SK-N-SH treated with all-trans-retinoic acid at 6 μM for 48 hours (cell line): ENCODE measurements at regions not wholly inside any gene's neighbourhood (a gene's known extent, or its start where the extent isn't known, plus 50 kb on each side); places are given as distances from the start of the nearest gene placed in this dataset.

Experiments used
- ATAC-seq: fragments of 200-7000 bp; cut with Tn5 transposase; 3 replicates; pipeline ENCODE4 v1.9.1; 2020; ENCODE audit warnings: mild to moderate bottlenecking, moderate library complexity
- ARNTL ChIP-seq: fragments of 450-650 bp; formaldehyde crosslinking; IDR thresholded peaks from 2 replicates; pipeline ENCODE4 v1.5.0; 2020; ENCODE audit warnings: low read depth, mild to moderate bottlenecking, moderate library complexity, borderline replicate concordance
- BACH2 ChIP-seq: fragments of 250-450 bp; sonication (Bioruptor Pico); IDR thresholded peaks from 2 replicates; pipeline ENCODE4 v1.9.0; 2021; ENCODE audit warnings: mild to moderate bottlenecking, borderline replicate concordance
- CREB5 ChIP-seq: fragments of 250-450 bp; sonication (Bioruptor Pico); IDR thresholded peaks from 2 replicates; pipeline ENCODE4 v1.5.1; 2020; ENCODE audit warnings: low read depth, mild to moderate bottlenecking, moderate library complexity
- CSDC2 ChIP-seq: fragments of 250-450 bp; sonication (Bioruptor Pico); IDR thresholded peaks from 2 replicates; pipeline ENCODE4 v1.5.0; 2020; ENCODE audit warnings: mild to moderate bottlenecking, moderate library complexity
- CSRNP3 ChIP-seq: fragments of 250-450 bp; sonication (Bioruptor Pico); IDR thresholded peaks from 2 replicates; pipeline ENCODE4 v1.5.1; 2021; ENCODE audit warnings: mild to moderate bottlenecking, moderate library complexity
- ESRRG ChIP-seq: fragments of 250-450 bp; sonication (Bioruptor Pico); IDR thresholded peaks from 2 replicates; pipeline ENCODE4 v1.6.1; 2021; ENCODE audit warnings: mild to moderate bottlenecking
- GLIS3 ChIP-seq: fragments of 250-450 bp; sonication (Bioruptor Pico); IDR thresholded peaks from 2 replicates; pipeline ENCODE4 v1.5.0; 2020; ENCODE audit warnings: mild to moderate bottlenecking, moderate library complexity
- ISL1 ChIP-seq: fragments of 250-450 bp; sonication (Bioruptor Pico); IDR thresholded peaks from 2 replicates; pipeline ENCODE4 v2.1.2; 2022; ENCODE audit warnings: mild to moderate bottlenecking, moderate library complexity
- OSR1 ChIP-seq: fragments of 250-450 bp; sonication (Bioruptor Pico); IDR thresholded peaks from 2 replicates; pipeline ENCODE4 v1.8.0; 2022; ENCODE audit warnings: moderate library complexity, mild to moderate bottlenecking, inconsistent platforms
- POU6F1 ChIP-seq: fragments of 250-450 bp; sonication (Bioruptor Pico); IDR thresholded peaks from 2 replicates; pipeline ENCODE4 v1.8.0; 2021; ENCODE audit warnings: low read depth, mild to moderate bottlenecking, moderate library complexity, borderline replicate concordance
- PPARA ChIP-seq: fragments of 250-450 bp; sonication (Bioruptor Pico); IDR thresholded peaks from 2 replicates; pipeline ENCODE4 v1.5.0; 2020; ENCODE audit warnings: mild to moderate bottlenecking, borderline replicate concordance
- RARB ChIP-seq: fragments of 250-450 bp; sonication (Bioruptor Pico); IDR thresholded peaks from 2 replicates; pipeline ENCODE4 v1.8.0; 2021; ENCODE audit warnings: mild to moderate bottlenecking, moderate library complexity
- SNAI2 ChIP-seq: fragments of 250-450 bp; sonication (Bioruptor Pico); IDR thresholded peaks from 2 replicates; pipeline ENCODE4 v1.5.0; 2020; ENCODE audit warnings: mild to moderate bottlenecking, moderate library complexity
- TCF4 ChIP-seq: fragments of 250-450 bp; sonication (Bioruptor Pico); IDR thresholded peaks from 2 replicates; pipeline ENCODE4 v1.8.0; 2021; ENCODE audit warnings: mild to moderate bottlenecking, moderate library complexity, borderline replicate concordance
- TOX ChIP-seq: fragments of 250-450 bp; sonication (Bioruptor Pico); IDR thresholded peaks from 2 replicates; pipeline ENCODE4 v1.8.0; 2021; ENCODE audit warnings: mild to moderate bottlenecking, moderate library complexity, borderline replicate concordance
- TSHZ2 ChIP-seq: fragments of 250-450 bp; sonication (Bioruptor Pico); IDR thresholded peaks from 2 replicates; pipeline ENCODE4 v1.5.0; 2020; ENCODE audit warnings: mild to moderate bottlenecking, moderate library complexity
- ZFP3 ChIP-seq: fragments of 250-450 bp; sonication (Bioruptor Pico); IDR thresholded peaks from 2 replicates; pipeline ENCODE4 v1.5.0; 2020; ENCODE audit warnings: mild to moderate bottlenecking, moderate library complexity
- ZFP30 ChIP-seq: fragments of 450-650 bp; formaldehyde crosslinking; IDR thresholded peaks from 2 replicates; pipeline ENCODE4 v1.5.0; 2022; ENCODE audit warnings: mild to moderate bottlenecking, moderate library complexity
- ZNF565 ChIP-seq: fragments of 450-650 bp; formaldehyde crosslinking; conservative IDR thresholded peaks from 2 replicates; pipeline ENCODE4 v1.5.0; 2020; ENCODE audit warnings: low read depth, mild to moderate bottlenecking, moderate library complexity
- ZNF70 ChIP-seq: fragments of 450-650 bp; formaldehyde crosslinking; IDR thresholded peaks from 2 replicates; pipeline ENCODE4 v1.5.0; 2020; ENCODE audit warnings: mild to moderate bottlenecking, moderate library complexity
- ZNF8 ChIP-seq: fragments of 450-650 bp; formaldehyde crosslinking; IDR thresholded peaks from 2 replicates; pipeline ENCODE4 v1.5.0; 2020; ENCODE audit warnings: mild to moderate bottlenecking, moderate library complexity

- ATAC-seq = no peak; the same call in 2 of the 3 replicates
- no peak for TF ChIP-seq CSRNP3
- no peak for TF ChIP-seq OSR1 (CRISPR knock-in tag)
- no peak for TF ChIP-seq CSDC2 (CRISPR knock-in tag)
- no peak for TF ChIP-seq SNAI2 (CRISPR knock-in tag)
- TF ChIP-seq TOX (CRISPR knock-in tag) = no peak
- no peak for TF ChIP-seq ARNTL (CRISPR knock-in tag)
- no peak for TF ChIP-seq POU6F1 (CRISPR knock-in tag)
- no peak for TF ChIP-seq ESRRG (CRISPR knock-in tag)
- no peak for TF ChIP-seq GLIS3 (CRISPR knock-in tag)
- no peak for TF ChIP-seq PPARA (CRISPR knock-in tag)
- no peak for TF ChIP-seq ZNF70 (CRISPR knock-in tag)
- TF ChIP-seq BACH2 = no peak
Observed at GRCh38 chr9:16092142-16093091, 539.6 kb downstream of the CCDC171 start.

GRCh38 chr9:16098306-16098705 is 545.5 kb downstream of the CCDC171 start:
- no peak for TF ChIP-seq ZNF8 (CRISPR knock-in tag)
- no peak for TF ChIP-seq RARB (CRISPR knock-in tag)
- TF ChIP-seq CSRNP3 = no peak
- TF ChIP-seq ZFP3 = no peak
- TF ChIP-seq ZFP30 (CRISPR knock-in tag) = no peak
- no peak for TF ChIP-seq ZNF70 (CRISPR knock-in tag)
- TF ChIP-seq BACH2 = no peak
- no peak for TF ChIP-seq ZNF565
- no peak for TF ChIP-seq TCF4
- no peak for TF ChIP-seq SNAI2 (CRISPR knock-in tag)
- TF ChIP-seq TSHZ2 (CRISPR knock-in tag) = no peak
- TF ChIP-seq TOX (CRISPR knock-in tag) = no peak
- TF ChIP-seq CREB5 (CRISPR knock-in tag) = no peak
- ATAC-seq = no peak

GRCh38 chr9:16099732-16100536 is 547.1 kb downstream of the CCDC171 start:
- peak; percentile 29; the same call in 1 of the 2 replicates for TF ChIP-seq ISL1 (CRISPR knock-in tag)
- no peak for TF ChIP-seq TSHZ2 (CRISPR knock-in tag)
- no peak for ATAC-seq
